ENCODE measurements at regions not wholly inside any gene's neighbourhood (a gene's known extent, or its start where the extent isn't known, plus 50 kb on each side); places are given as distances from the start of the nearest gene placed in this dataset.
A peak's percentile ranks its signal among the peaks of the same experiment; 100 is the strongest.

DNA sequence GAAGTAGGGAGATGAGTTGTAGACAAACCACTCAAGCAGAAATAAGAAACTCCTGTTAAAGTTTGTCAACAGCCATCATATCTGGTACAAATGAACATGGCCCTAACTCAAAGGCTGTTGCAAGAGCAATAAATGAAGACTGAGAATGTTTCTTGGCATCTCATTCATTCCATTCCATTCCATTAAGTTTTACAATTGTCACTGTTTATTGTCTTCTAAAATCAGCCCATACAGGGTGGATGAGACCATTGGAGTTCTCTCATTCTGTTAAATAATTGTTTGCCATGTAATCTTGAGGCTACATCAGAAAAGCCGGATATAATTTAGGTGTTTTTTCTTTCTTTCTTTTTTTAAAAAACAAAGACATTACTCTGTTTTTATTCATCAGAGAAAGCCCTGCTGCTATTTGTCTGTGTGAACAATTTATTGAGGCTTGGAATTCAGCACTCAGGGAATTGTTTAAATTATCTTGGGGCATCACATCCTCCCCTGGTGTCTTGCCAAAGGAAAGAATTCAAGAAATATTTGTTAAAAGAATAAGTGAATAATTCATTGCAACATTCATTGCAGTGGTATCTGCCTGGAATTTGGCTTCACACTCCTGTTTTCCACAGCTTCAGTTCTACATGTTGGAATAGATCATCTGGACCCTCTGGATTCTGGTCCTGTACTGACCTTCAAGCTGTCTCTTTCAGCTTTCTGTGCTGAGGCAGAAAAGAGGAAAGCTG, 604.5 kb downstream of the PLPP3 start:
- peak; percentile 69 for DNase-seq (ENCODE audit: low spot score)

- DNase-seq (ENCODE audit: low spot score): peak; percentile 60
These were observed 608.7 kb downstream of the PLPP3 start for GRCh38 chr1:55970526-55971110.

DNA sequence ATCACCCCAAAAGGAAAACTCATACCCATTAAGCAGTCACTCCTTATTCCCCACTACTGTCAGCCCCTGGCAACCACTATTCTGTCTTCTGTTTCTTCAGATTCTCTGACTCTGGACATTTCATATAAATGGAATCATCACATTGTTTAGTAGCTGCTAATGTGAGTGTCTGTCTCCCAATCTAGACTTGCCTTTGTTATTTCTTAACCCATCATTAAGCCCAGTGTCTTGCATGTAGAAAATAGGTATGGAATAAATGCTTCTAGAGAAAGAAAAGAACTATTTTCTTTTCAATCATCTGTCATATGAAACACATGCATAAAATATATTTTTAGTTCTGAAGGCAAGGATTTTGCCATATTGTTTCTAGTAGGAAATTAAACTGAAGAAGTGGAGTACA, 610.0 kb downstream of the PLPP3 start:
- DNase-seq (ENCODE audit: low spot score): no peak

DNA sequence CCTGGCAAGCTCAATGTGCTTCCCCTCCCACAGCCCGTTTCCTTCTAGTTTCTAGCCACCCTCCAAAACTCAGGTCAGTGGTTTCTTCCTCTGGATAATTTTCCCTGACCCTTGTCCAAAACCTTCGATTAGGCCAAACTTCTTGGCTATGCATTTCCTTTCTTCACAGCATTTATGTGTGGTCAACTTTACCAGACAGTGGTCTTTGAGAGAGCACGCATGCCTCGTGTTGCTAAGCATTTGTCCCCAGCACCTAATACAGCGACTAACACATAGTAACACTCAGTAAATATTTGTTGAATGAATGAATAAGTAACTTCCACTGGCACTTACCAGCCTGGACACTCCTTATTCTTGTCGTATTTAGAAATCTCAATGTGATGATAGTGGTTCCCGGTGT, 610.7 kb downstream of the PLPP3 start:
- no peak for DNase-seq (ENCODE audit: low spot score)

DNA sequence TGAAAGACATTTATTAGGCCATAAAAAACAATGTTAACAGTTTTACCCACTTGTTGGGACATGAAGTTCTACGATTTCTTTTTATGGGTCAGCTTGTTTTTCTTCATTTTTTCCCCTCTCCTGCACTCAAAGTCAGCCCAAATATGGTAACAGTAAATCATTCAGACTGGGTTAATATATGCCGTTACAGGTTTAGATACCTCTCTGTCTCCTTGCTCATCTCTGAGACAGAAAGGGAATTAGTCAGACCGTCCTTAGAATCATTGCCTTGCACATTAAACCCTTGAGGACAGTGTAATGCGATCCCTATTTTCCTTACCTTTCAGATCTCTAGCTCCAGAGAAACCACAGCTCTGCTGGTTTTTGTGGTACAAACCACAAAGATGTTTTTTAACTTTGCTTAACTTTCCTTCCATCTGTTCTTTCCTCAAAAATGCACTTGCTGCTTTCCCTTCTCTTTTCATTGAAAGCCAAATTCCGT, 613.3 kb downstream of the PLPP3 start:
- DNase-seq (ENCODE audit: low spot score): no peak

- DNase-seq (ENCODE audit: low spot score): no peak
These were observed 616.9 kb downstream of the PLPP3 start for GRCh38 chr1:55962472-55962871.

- no peak for DNase-seq (ENCODE audit: low spot score)
These were observed 620.2 kb downstream of the PLPP3 start for GRCh38 chr1:55959136-55959548.

GRCh38 chr1:55958498-55958897, 620.9 kb downstream of the PLPP3 start:
- no peak for DNase-seq (ENCODE audit: low spot score)

GRCh38 chr1:55957276-55957675, 622.1 kb downstream of the PLPP3 start:
- no peak for DNase-seq (ENCODE audit: low spot score)

GRCh38 chr1:55955016-55955621, 624.2 kb downstream of the PLPP3 start:
- peak; percentile 74 for DNase-seq (ENCODE audit: low spot score)

DNA sequence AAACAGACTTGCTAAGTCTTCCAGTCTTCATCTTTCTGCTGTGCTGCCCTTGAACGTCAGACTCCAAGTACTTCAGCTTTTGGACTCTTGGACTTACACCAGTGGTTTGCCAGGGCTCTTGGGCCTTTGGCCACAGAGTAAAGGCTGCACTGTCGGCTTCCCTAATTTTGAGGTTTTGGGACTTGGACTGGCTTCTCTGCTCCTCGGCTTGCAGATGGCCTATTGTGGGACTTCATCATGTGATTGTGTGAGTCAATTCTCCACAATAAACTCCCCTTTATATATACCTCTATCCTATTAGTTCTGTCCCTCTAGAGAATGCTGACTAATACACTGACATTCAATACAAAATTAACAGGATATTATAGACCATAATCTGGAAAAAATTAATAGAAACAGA, 628.1 kb downstream of the PLPP3 start:
- no peak for DNase-seq (ENCODE audit: low spot score)

- no peak for DNase-seq (ENCODE audit: low spot score)
These were observed 631.9 kb downstream of the PLPP3 start for GRCh38 chr1:55947446-55947845.

GRCh38 chr1:55943721-55944435, 635.5 kb downstream of the PLPP3 start:
- no peak for DNase-seq (ENCODE audit: low spot score)

DNA sequence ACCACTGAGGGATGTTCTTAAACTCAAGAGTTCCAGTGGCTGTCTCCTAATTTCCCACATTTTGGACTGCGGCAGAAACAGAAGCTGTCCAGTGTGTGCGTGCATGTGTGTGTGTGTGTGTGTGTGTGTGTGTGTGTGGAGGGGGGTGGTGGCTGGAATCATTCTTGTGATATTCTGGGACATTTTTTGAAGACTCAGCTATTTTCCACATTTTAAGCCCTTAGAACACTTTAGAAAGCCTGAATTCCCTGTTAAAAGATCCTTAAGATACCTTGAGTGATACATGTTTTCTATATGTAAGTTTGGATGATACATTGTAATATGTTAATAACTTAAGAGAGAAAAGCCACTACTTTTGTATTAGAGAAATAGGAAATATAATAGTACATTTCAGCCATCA, 636.4 kb downstream of the PLPP3 start:
- DNase-seq (ENCODE audit: low spot score): no peak

GRCh38 chr1:55939866-55940265, 639.5 kb downstream of the PLPP3 start:
- DNase-seq (ENCODE audit: low spot score): no peak

GRCh38 chr1:55938861-55939260, 640.5 kb downstream of the PLPP3 start:
- no peak for DNase-seq (ENCODE audit: low spot score)

DNA sequence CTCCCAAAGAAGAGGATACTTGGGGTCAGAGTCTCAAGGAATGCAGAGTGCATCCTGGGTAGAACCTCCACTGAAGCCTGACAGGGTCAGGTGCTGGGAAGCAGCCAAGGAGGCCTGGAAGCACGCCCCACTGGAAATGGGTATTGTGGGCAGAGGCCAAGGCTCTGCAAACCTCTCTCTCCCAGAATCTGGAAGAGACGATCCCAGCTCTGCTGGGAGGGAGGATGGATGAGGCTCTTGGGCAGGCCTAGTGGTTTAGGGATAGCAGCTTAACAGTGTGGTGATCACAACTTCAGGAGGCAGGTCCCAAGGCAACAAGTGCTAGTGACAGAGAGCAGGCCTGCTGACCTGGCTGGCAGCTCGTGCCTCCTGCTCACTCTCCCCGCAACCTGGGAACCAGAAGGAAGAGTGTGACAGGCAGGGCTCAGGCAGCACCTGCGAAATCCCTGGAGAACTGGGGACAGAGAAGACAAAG, 641.0 kb downstream of the PLPP3 start:
- no peak for DNase-seq (ENCODE audit: low spot score)

DNA sequence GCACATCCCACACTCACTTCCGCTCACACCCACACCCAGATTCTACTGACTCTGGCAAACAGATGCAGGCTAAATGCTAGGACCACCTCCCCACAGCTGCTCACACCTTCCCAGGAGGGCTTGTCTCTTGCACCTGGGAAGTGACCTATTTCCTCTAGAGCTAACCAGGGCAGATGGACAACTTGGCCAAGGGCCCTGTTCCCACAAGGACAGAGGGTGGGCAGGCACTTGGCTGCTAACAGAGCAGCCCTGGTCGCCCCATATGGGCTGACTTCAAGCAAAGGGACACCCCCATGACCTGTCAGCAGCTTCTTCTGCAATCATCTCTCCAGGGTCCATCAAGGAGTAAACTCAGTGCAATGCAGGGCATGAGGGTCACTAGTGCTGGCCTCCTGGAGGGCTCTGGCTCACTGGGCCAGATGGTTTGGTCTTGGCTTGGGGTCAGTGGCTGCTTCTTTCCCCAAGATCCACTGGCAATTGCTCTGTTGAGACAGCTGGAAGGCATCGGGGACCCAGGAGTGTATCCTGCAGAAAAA, 641.5 kb downstream of the PLPP3 start:
- no peak for DNase-seq (ENCODE audit: low spot score)

- DNase-seq (ENCODE audit: low spot score): no peak
These were observed 644.1 kb downstream of the PLPP3 start for GRCh38 chr1:55935236-55935635.

GRCh38 chr1:55932402-55932801, 647.0 kb downstream of the PLPP3 start:
- no peak for DNase-seq (ENCODE audit: low spot score)

- DNase-seq (ENCODE audit: low spot score): no peak
These were observed 648.1 kb downstream of the PLPP3 start for GRCh38 chr1:55931081-55931940.
